Smooth muscle cell of the brain vasculature (primary cell): ENCODE measurements at regions not wholly inside any gene's neighbourhood (a gene's known extent, or its start where the extent isn't known, plus 50 kb on each side); places are given as distances from the start of the nearest gene placed in this dataset.

Experiments
- DNase-seq: peaks from one replicate; pipeline ENCODE4 v3.0.0-alpha.2; 2012; ENCODE audit warnings: low read depth, low spot score

DNA sequence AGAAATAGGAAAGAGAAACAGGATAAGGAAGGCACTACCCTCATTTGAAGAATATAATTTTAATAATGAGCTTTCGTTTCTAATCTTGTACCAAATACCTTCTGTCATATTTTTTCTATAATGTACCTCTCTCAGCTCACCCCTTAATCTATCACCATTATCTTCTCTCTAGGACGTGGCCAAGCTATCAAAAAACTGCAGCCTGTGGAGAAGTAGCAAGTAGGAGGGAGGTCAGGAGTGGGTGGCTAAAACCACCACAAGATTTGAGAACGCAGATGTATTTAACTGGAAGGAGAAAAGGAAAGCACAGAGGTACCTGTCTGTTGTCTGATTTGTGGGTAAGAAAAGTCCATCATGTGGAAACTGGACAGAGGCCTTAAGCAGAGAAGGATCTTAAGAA is 576.7 kb upstream of the DIPK2B start:
- DNase-seq: no peak

DNA sequence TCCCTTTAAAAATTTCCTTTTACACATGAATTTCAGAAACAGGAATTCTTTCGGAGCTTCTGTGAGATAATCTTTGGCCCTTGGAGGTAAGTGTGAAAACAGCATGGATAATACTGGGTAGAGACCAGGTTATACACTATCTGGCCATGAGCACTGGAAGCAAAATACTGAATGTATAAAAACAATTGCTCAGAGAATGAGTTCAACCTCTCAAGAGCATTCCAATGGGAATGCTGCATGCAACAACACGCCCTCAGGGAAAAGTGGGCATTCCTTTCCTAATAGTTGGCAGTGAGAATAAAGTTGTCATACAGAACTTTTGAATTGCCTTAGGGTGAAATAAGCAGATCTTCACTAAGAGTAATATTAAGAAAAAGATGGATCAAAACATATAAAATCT is 574.8 kb upstream of the DIPK2B start:
- no peak for DNase-seq

DNA sequence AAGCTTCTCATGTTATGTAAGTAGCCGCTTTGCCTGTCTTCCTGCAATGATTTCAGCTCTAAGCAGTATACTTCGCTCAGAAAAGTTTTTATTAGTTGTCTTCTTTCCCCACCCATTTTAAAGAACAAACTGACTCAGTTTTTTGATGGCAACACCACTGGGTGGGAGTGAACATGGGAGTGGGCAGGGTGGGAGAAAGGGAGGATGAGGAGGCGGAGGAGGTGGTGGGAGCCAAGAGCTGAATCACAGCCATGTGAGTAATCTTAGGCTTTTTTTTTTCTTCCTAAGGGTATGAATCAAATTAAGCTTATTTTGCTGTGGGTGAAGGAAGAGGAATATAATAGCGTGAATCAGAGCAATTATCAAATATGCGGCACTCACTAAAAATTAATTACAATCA is 574.3 kb upstream of the DIPK2B start:
- DNase-seq: no peak

DNA sequence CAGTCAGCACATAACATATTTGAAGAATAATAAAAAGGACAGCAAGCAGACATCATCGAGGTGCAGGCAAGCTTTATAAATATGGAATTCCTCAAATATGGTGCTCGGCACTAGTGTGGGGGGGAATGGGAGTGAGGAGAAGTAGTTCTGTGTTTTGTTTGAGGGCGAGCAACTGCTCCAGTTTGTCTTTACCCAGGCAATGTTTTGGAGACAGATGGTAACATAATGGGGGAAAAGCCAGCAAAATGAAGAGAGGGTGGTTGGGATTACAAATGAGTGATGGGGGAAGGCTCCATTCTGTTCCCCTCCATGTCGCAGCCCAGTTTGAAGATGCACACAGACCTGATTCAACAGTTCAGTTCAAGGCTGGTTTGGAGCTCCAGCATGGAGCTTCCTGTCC is 572.9 kb upstream of the DIPK2B start:
- no peak for DNase-seq

DNA sequence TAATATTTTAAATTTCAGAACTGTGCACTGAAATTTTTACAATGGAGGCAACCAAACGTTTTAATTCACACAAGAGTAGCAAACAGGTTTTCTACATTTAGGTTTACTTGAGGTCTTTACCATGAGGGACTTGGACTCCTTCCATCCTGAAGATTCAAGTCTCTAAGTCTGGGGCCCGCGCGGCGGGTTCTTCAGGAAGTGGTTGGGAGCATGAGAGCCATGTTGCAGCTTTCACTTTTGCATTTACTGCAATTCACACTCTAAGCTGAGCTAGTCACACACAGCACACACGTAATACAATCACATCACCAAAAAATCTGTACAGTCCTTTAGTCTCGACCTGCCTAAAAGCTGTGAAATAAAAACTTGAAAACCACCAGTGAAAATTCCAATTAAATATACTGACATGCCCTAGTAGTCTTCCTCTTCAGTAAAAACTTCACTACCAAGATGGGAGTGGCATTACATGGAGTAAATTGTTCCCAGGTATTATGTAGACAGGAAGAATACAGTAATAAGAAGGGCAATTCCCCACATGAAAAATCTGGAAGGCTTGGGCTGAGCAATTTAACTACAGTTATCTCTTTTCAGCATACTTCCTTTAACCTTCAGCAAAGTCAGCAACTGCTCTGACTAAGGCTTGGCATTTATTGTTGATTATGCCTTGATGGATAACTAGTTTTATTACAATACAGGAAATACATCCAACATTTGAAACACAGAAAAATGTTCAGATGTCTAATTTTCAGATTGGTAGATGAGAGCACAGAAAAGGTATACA is 571.1 kb upstream of the DIPK2B start:
- DNase-seq: no peak

DNA sequence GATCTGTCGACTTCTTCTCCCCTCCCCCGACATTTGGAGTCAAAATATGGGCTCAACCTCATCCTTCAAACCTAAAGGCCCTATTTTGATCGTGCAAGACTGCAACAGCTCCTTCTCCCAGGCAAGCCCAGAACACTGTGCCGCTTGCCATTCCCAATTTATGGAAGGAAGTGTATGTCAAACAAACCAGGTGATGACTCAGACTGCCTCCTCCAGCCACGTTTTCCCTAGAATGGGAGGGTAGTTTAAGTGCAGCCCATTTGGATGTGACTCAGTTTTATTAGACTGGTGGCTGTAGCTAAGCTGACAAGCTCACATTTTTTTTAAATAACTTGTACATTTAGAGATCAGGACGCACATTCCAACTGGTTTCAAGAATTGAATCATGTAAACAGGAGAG is 570.4 kb upstream of the DIPK2B start:
- no peak for DNase-seq

DNA sequence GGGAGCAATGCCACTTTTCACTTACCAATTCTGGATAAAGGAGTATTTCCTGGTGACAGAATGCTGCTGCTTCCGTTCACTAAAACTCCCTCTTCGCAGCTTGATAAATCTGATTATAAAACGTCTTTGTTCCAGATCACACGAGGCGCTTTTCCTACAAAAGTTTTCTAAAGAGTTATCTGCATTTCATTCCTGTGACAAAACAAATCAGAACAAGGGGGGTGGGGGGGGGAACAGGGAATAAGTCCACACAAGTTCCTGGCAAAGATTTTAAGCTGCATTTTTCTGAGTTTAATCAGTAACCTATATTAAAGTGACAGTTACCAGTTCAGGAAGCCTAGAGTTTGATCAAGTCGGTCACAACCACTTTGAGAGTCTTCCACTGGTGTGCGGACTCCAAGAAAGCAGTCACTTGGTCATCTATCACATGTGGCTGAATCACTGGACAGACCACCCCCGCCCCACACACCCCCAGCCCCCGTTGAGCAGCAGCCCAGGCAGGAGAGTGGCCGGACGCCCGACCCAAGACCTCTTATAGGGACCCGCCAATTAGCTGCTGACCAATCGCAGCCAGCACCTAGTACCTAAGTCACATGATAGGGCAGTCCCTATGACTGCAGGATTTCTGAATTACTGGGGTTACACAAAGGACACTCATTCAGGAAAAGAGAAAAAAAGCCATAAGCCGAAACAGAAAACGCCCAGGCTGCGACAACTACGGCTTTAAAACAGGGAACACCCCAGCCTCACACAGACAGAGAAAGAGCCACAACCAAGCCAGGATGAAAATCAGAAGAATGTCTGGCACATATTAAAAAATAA is 569.3 kb upstream of the DIPK2B start:
- peak; percentile 65 for DNase-seq

DNA sequence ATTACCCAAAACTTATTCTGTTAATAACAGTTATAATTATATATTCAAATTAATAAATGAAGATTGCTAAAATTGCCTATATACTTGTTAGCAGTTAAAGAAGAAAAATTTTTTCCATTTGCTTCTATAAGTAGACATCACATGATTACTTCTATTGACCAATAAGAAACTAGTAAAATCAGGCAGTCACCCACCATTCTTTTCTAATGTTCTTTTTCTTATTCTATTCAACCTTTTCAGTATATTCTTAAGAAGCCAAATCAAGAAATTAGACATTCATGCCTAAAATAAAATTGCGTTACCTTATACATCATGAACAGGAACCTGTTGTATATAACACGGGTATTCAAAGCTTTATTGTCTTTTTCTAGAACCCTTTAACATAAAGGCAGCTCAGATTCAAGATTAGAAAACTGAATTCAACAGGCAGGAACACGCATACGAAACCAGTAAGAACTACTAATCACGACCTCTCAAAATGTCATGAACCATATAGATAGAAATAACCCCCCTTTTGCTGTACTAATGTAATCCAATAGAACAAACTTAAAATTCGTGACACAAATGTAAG is 568.1 kb upstream of the DIPK2B start:
- no peak for DNase-seq

DNA sequence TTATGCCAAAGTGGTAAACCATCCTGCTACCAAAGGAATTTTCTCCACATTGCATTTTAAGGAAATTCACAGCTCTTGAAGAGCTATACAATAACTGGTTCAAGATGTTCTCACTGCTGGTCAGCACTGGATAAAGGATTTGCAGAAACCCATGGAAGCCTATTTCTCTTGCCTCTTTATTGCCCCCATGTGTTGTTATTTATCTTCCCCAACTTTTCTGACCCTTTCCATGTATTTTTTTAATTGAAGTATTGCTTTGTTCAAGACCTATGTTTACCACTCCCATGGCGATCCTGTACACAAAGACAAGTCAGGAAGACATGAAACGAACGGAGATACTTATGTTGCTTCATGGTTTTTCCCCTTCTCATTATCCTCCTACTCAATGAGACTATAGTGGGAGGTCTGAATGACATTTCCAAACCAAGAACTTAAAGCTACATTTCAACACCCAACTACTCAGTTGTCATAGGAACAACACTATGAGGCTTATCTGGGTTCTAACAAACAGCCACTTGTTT is 566.4 kb upstream of the DIPK2B start:
- no peak for DNase-seq

DNA sequence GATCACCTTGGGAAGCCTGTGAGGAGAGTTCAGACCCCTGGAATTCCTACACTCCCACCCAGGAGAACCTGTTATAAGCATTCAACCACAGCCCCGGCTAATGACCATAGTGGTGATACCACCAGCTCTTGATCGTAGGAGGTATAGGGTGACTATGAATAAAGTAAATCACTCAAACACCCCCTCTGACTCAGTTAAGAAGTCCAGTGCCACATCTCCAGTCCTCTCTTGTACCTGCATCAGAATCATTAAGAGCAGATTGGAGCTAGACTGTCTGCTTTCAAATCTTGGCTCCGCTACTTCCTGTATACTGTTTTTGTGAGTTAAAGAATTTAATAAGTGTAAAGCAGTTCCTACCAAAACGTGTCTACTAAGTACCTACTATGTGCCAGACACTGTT is 565.1 kb upstream of the DIPK2B start:
- DNase-seq: no peak

DNA sequence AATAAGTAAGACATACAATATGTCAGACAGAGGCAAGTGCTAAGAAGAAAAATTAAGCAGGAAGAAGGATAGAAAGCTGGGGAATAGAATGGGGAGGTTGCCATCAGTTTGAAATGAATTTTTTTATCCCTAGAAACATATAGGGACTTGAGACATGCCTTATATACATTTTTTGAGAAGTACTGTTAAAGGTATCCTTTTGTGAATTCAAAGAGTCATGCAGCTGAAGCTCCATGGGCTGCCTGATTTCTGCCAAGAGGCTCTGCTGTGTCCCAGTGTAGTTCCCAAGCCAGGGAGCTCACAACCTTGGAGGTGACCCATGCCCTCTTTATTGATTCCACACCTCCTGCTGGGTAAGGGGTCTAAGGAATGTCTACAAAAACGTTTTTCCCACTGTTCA is 564.6 kb upstream of the DIPK2B start:
- no peak for DNase-seq

DNA sequence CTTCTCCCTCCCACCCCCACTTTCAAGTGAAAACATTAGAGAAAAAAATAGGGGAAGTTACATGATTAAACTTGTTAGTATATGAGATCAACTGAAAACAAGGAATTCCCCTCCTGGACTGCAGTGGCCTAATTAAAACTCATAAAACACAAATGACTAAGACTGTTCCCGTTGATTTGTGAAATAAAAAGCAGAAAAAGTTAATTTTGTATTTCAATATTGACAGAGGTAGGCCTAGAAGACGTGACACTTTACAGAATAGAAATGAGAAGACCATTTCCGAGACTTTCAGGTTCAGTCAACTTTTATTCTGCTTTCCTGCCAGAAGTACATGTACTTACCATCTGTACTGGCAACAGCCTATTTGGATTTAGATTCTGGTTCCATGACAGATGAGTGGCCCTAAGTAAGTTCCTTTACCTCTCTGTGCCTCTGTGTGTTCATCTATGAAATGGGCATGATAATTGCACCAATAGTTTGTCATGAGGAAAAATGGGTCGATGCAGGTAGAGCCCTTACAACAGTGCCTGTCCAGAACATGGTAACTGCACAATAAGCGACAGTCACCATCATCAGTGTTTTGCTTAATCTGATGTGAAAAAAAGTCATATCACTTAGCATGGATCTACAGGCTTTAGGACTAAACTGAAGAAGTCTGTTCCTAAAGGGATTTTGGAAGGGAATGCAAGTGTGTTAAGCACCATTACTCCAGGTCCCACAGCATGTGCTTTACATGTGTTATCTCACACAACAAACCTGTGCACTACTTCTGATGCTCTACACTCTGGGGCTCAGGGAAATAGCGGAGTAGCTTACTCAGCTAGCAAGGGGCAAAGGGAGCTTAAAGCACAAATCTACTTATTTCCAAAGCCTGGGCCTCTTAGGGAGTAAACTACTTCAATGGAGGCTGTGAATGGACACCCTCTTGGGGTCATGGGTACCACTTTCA is 562.3 kb upstream of the DIPK2B start:
- DNase-seq: no peak

DNA sequence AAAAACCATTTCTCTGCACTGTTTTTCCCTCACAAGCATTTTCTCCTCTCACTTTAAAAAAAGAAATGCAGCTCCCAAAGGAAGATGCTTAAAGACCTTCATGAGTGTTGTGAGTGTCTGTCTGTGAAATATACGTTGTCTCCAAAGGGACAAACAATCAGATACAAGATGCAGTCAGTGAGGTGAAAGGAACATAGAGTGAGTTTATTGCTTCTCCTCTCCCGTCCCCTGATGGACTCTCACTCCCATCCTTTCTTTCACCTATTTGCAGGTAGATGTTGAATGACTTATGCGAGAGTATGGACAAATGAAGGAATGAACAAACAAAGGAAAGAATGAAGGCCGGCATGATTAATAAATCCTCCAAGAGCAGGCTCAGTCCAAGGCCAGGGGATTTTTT is 561.2 kb upstream of the DIPK2B start:
- no peak for DNase-seq

DNA sequence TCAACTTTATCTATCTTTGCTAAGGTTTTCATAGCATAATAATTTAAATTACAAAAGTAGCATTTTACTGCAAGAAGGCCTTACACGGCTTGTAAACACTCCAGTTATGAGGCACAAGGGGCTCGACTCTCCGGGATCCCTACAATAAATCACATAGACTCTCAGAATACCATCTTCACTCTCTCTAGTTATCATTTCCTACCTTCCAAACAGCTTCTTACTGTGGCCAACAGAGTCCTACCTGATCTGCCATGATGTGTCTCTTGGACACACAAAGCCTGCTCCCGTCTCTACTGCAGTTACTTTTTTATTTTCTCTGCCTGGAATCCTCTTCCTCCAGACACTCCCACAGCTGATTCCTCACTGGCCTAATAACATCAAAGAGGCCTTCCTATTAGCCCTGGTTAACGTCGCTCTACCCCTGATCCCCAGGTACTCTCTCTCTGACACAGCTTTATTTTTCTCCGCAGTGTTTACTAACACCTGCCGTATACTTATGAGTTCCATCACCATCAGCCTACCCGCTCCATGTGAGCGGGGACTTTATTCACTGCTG is 559.6 kb upstream of the DIPK2B start:
- DNase-seq: no peak

DNA sequence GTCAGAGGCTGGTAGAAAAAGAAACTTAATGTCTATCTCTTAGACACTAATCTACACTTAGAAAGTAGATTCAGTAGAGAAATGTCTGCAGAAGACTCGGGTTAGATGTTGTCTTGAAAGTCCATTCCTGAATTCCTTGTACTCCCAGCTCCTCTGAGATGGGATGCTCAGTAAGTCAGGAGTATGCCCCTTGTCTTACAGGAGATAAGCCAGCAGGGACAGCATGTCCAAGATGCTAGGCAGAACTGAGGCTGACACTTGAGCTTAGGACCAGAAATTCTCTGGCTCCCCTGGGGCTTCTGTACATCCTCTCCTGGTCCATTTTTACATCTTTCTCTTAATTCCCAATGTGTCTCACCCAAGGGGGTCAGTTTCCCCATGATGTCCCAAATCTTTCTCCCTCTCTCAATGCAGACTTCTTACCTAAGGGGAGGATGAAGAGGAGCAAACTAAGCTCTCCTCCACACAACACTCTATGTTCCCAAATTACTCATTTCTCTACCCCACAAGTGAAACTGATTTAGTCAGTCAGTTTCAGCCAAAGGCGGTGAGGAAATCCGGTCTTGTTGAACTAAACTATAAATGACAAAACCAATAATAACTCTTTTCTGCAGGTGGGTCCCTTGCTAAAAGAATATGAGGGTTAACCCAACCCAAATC is 558.2 kb upstream of the DIPK2B start:
- DNase-seq: no peak

DNA sequence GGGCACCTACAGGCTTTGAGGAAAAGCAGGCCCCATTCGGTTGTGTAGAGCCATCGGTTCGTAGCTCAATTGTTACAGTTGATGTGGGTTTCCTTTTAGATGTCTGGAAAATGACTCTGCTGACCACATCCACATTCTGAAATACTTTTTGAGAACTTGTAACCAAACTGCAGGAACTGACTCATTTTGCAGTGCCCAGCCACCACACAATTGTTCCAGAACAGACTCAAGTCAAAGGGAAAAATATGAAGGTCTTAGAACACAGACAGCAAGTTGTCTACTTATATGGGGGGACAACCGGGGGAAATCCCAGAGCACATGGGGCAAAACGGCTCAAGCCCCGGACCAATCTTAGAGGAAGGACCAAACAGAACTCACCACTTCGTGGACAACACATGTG is 557.6 kb upstream of the DIPK2B start:
- no peak for DNase-seq

DNA sequence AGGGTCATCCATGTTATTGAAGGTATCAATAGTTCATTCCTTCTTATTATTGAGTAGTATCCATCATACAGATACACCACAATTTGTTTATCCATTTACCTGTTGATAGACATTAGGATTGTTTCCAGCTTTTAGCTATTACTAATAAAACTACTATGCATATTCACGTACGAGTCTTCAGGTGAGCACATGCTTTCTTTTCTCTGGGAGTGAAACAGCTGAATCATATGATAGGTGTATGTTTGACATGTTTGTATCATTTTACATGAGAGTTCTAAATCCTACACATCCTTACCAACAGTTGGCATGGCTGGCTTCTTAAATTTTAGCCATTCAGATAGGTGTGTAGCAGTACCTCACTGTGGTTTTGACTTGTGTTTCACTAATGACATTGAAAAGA is 556.6 kb upstream of the DIPK2B start:
- no peak for DNase-seq

DNA sequence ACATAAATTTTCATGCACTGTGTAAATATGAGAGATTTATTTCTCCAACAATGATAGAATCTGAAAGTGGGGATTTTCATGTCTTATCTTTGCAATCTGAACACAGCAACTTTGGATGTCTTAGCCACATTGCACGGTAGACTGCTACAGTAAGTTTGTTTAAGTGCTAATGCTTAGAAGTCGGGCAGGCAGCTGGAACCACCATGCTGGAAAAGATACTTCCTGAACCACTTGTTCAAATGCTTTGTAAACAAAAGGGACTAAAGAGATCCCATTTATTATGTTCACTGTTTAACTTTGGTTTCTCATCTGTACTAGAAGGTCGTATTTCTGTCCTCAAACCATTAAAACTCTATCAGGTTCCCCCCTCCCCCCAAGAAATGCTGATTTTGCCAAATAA is 555.9 kb upstream of the DIPK2B start:
- DNase-seq: no peak

DNA sequence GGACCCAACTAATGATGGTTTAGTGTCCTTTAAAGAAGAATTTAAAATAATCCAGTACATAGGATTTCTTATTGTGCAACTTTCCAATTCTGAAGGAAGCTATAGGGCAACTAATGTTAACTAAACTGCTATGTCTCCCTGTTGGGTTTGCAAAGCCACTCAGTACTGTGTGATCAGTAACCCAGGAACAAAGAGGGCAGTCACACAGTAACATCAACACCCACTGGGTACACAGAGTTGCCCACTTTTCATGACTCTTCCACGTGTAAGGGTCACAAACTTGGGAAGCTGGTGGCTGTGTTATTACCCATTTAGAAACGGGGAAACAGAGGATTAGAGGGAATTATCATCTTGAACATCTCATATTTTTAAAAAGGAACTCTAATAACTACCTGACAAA is 555.0 kb upstream of the DIPK2B start:
- no peak for DNase-seq

DNA sequence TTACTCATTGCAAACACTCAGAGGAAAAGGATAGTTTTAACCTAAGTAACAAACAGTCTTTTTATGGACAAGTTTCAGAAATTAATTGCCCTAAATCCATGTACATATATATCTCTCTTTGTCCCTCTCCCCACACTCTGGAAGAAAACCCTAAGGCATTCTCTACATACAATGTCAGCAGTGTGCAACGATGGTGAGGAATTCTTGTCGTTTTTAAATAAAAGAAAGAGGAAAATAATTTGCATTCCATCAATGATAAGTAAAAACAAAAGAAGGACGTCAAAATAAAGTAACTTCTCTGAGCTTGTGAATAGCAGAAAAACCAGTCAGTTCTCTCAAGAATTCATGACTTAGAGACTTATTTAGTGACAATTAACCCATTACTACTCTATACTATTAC is 550.5 kb upstream of the DIPK2B start:
- DNase-seq: no peak

DNA sequence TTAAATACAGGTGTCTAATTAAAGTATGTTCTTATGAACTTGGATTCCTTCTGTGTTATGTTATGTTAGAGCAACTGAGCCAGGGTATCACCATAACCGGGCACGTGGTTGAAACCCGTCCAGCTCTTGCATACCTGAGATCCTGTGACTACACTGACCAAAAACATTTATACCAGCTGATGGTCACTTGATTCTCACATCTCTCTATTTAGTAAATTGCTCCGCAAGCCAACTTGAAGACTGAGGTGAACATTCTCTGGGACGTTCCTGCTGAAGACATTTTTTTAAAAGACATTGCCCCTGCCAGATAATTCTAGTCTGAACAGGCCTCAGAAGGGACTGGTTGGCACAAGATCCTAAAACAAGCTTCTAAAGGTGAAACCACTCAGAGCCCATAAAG is 550.0 kb upstream of the DIPK2B start:
- no peak for DNase-seq
